Liver (tissue), 3 donors: ENCODE measurements at regions not wholly inside any gene's neighbourhood (a gene's known extent, or its start where the extent isn't known, plus 50 kb on each side); places are given as distances from the start of the nearest gene placed in this dataset.

Experiments
- FOXA1 ChIP-seq: IDR thresholded peaks from 2 replicates; pipeline ENCODE4 v1.6.1; 2016; ENCODE audit warnings: antibody characterized with exemption
- RXRA ChIP-seq, 2 donors: IDR thresholded peaks; 2 replicates each; pipeline ENCODE4 v1.6.1; 2017 to 2018; ENCODE audit warnings: antibody characterized with exemption in 2 of 2, mild to moderate bottlenecking in 1 of 2
- TAF1 ChIP-seq: conservative IDR thresholded peaks from 2 replicates; pipeline ENCODE4 v1.6.1; 2016; ENCODE audit warnings: antibody characterized with exemption, mild to moderate bottlenecking
- TF ChIP-seq, protein P1 (sequence below): fragments of 150-350 bp; IDR thresholded peaks from 2 replicates; pipeline ENCODE4 v1.5.1; 2017; ENCODE audit warnings: improper control_type of control experiment, low read depth, low read length; ENCODE audit not compliant: missing input control
- TF ChIP-seq, protein P2 (sequence below): IDR thresholded peaks from 2 replicates; pipeline ENCODE4 v1.6.1; 2016; ENCODE audit warnings: antibody characterized with exemption
- TF ChIP-seq, protein P3 (sequence below): IDR thresholded peaks from 2 replicates; pipeline ENCODE4 v1.6.1; 2016; ENCODE audit warnings: antibody characterized with exemption, mild to moderate bottlenecking
- donor health status: healthy.
- donor health status: healthy.

DNA sequence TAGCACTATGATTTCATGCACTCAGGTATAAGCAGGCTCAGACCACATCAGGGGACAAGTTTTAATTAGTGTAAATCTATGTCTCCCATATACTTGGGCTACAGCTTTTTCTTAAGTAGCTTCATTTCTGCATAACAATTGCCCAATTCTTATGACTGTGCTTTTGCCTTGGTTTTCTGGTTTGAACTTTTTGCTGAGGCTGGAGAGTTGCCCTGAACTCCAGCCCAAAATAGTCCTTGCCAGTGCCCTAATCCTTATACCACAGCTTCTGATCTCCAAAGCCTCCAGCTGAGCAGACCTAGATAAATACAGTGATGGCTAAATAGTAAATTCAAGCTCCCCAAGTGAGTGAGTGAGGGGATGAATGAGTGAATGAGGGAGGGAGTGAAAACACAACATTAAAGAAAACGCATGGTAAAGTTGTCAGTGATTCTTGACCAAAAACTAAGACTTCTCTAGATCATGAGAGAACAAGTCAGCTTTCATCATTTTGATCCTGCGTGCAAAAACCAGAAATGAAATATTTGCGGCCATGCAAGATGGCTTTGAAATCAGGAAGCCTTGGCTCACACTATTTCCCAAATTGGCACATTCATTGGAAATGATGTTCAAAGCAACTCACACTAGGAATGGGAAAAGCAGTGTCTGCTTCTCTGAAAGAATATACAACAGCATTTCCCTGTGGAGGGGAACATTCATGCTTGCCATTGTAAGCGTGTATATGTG, 437.1 kb upstream of the CTSO start:
- TF ChIP-seq, protein P1, sequence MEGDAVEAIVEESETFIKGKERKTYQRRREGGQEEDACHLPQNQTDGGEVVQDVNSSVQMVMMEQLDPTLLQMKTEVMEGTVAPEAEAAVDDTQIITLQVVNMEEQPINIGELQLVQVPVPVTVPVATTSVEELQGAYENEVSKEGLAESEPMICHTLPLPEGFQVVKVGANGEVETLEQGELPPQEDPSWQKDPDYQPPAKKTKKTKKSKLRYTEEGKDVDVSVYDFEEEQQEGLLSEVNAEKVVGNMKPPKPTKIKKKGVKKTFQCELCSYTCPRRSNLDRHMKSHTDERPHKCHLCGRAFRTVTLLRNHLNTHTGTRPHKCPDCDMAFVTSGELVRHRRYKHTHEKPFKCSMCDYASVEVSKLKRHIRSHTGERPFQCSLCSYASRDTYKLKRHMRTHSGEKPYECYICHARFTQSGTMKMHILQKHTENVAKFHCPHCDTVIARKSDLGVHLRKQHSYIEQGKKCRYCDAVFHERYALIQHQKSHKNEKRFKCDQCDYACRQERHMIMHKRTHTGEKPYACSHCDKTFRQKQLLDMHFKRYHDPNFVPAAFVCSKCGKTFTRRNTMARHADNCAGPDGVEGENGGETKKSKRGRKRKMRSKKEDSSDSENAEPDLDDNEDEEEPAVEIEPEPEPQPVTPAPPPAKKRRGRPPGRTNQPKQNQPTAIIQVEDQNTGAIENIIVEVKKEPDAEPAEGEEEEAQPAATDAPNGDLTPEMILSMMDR, result no peak
- TF ChIP-seq FOXA1 (no peak), TAF1 (no peak), RXRA (IDR thresholded peaks at IDR 0.05) (no peak)
- TF ChIP-seq, protein P2, sequence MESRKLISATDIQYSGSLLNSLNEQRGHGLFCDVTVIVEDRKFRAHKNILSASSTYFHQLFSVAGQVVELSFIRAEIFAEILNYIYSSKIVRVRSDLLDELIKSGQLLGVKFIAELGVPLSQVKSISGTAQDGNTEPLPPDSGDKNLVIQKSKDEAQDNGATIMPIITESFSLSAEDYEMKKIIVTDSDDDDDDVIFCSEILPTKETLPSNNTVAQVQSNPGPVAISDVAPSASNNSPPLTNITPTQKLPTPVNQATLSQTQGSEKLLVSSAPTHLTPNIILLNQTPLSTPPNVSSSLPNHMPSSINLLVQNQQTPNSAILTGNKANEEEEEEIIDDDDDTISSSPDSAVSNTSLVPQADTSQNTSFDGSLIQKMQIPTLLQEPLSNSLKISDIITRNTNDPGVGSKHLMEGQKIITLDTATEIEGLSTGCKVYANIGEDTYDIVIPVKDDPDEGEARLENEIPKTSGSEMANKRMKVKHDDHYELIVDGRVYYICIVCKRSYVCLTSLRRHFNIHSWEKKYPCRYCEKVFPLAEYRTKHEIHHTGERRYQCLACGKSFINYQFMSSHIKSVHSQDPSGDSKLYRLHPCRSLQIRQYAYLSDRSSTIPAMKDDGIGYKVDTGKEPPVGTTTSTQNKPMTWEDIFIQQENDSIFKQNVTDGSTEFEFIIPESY, result no peak
- TF ChIP-seq, protein P3, sequence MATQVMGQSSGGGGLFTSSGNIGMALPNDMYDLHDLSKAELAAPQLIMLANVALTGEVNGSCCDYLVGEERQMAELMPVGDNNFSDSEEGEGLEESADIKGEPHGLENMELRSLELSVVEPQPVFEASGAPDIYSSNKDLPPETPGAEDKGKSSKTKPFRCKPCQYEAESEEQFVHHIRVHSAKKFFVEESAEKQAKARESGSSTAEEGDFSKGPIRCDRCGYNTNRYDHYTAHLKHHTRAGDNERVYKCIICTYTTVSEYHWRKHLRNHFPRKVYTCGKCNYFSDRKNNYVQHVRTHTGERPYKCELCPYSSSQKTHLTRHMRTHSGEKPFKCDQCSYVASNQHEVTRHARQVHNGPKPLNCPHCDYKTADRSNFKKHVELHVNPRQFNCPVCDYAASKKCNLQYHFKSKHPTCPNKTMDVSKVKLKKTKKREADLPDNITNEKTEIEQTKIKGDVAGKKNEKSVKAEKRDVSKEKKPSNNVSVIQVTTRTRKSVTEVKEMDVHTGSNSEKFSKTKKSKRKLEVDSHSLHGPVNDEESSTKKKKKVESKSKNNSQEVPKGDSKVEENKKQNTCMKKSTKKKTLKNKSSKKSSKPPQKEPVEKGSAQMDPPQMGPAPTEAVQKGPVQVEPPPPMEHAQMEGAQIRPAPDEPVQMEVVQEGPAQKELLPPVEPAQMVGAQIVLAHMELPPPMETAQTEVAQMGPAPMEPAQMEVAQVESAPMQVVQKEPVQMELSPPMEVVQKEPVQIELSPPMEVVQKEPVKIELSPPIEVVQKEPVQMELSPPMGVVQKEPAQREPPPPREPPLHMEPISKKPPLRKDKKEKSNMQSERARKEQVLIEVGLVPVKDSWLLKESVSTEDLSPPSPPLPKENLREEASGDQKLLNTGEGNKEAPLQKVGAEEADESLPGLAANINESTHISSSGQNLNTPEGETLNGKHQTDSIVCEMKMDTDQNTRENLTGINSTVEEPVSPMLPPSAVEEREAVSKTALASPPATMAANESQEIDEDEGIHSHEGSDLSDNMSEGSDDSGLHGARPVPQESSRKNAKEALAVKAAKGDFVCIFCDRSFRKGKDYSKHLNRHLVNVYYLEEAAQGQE, result no peak
